SU-DHL-6 (cell line): ENCODE measurements at regions not wholly inside any gene's neighbourhood (a gene's known extent, or its start where the extent isn't known, plus 50 kb on each side); places are given as distances from the start of the nearest gene placed in this dataset.

Experiments
- H2AFZ ChIP-seq: fragments of 200-600 bp; sonication (generic); 2 replicates; pipeline ENCODE4 v1.6.1; 2014; ENCODE audit warnings: low read depth, mild to moderate bottlenecking, moderate library complexity, mixed read lengths, antibody characterized with exemption, low read length; ENCODE audit not compliant: severe bottlenecking
- H3F3A ChIP-seq: fragments of 200-600 bp; shearing (Covaris generic); 2 replicates; pipeline ENCODE4 v1.6.0; 2016; ENCODE audit warnings: antibody characterized with exemption, mild to moderate bottlenecking; ENCODE audit not compliant: insufficient read depth
- H3K27ac ChIP-seq: fragments of 200-600 bp; sonication (generic); 2 replicates; pipeline ENCODE4 v1.5.1; 2016; ENCODE audit warnings: low read depth, mild to moderate bottlenecking, low read length, moderate library complexity, mixed read lengths
- H3K27me3 ChIP-seq: fragments of 200-600 bp; sonication (generic), shearing (Covaris generic); 2 replicates; pipeline ENCODE4 v1.6.0; 2014; ENCODE audit warnings: mild to moderate bottlenecking, low read length
- H3K36me3 ChIP-seq: fragments of 200-600 bp; sonication (generic); 2 replicates; pipeline ENCODE4 v1.6.1; 2014; ENCODE audit warnings: mild to moderate bottlenecking, low read length, mixed read lengths
- H3K4me2 ChIP-seq: fragments of 300-600, 200-600 bp; shearing (Covaris generic), sonication (generic); 2 replicates; pipeline ENCODE4 v1.6.0; 2014; ENCODE audit warnings: low read length, low read depth, mild to moderate bottlenecking; ENCODE audit not compliant: poor library complexity, severe bottlenecking
- H3K4me3 ChIP-seq: fragments of 200-600 bp; sonication (generic); 2 replicates; pipeline ENCODE4 v1.5.1; 2014; ENCODE audit warnings: antibody characterized with exemption, low read length, mild to moderate bottlenecking, mixed read lengths; ENCODE audit not compliant: insufficient read depth, poor library complexity, severe bottlenecking
- H3K79me2 ChIP-seq: fragments of 200-600 bp; sonication (generic); 2 replicates; pipeline ENCODE4 v1.6.1; 2014; ENCODE audit warnings: mild to moderate bottlenecking, low read length, moderate library complexity; ENCODE audit not compliant: insufficient read depth
- H3K9ac ChIP-seq: fragments of 200-600 bp; sonication (generic); 2 replicates; pipeline ENCODE4 v1.7.0; 2014; ENCODE audit warnings: mild to moderate bottlenecking, low read length
- H3K9me2 ChIP-seq: fragments of 200-600 bp; sonication (generic); replicated peaks from 2 replicates; pipeline ENCODE4 v1.6.1; 2014; ENCODE audit warnings: low read length; ENCODE audit not compliant: insufficient read depth
- H3K9me3 ChIP-seq: fragments of 200-600 bp; sonication (generic); 2 replicates; pipeline ENCODE4 v1.6.1; 2014; ENCODE audit warnings: low read length, mixed read lengths; ENCODE audit not compliant: insufficient read depth
- H4K20me1 ChIP-seq: fragments of 200-600 bp; sonication (generic); 2 replicates; pipeline ENCODE4 v1.6.1; 2014; ENCODE audit warnings: low read depth, mild to moderate bottlenecking, antibody characterized with exemption, low read length, moderate library complexity, mixed read lengths
- EZH2phosphoT487 ChIP-seq: fragments of 200-600 bp; sonication (generic), shearing (Covaris generic); conservative IDR thresholded peaks from 2 replicates; pipeline ENCODE4 v1.6.1; 2018; ENCODE audit warnings: mild to moderate bottlenecking, antibody characterized with exemption, low read length, moderate library complexity, mixed read lengths
- TF ChIP-seq, protein P1 (sequence below): fragments of 200-600 bp; sonication (generic); IDR thresholded peaks from one replicate; pipeline ENCODE4 v1.5.1; 2017; ENCODE audit warnings: antibody characterized with exemption, mild to moderate bottlenecking, low read length, moderate library complexity; ENCODE audit not compliant: insufficient read depth, poor library complexity, severe bottlenecking

DNA sequence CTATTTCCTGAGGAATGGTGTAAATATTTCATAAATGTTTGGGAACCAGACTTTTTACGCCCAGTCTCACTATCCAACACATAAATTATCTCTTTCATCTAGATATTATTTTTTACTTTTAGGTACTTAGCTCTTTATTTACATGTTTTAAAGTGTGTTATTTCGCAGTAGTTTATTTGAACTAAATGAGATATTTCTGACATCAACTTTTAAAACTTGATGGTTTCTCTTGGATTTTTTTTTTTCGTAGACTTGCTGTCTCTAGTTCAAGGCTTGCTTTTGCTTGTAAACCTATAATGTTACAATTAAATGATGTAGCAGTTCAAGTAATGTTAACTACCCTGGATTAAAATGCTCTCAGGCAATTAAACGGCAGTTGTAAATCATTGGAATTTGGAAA is 241.7 kb upstream of the PDE3A start:
- Histone ChIP-seq H3K9me3 (no peaks in the 10 kb centered on the region), H3K4me2 (no peak overlapping the region), H3K27ac (no peak overlapping the region), H3F3A (no peaks in the 10 kb centered on the region), H3K4me3 (no peak overlapping the region), H3K9me2 (no peaks in the 10 kb centered on the region), H4K20me1 (no peaks in the 10 kb centered on the region), H3K79me2 (no peaks in the 10 kb centered on the region), H3K36me3 (no peaks in the 10 kb centered on the region), H2AFZ (no peak overlapping the region), H3K27me3 (no peaks in the 10 kb centered on the region), H3K9ac (no peak overlapping the region)
- TF ChIP-seq EZH2phosphoT487, result no peak
- TF ChIP-seq, protein P1, sequence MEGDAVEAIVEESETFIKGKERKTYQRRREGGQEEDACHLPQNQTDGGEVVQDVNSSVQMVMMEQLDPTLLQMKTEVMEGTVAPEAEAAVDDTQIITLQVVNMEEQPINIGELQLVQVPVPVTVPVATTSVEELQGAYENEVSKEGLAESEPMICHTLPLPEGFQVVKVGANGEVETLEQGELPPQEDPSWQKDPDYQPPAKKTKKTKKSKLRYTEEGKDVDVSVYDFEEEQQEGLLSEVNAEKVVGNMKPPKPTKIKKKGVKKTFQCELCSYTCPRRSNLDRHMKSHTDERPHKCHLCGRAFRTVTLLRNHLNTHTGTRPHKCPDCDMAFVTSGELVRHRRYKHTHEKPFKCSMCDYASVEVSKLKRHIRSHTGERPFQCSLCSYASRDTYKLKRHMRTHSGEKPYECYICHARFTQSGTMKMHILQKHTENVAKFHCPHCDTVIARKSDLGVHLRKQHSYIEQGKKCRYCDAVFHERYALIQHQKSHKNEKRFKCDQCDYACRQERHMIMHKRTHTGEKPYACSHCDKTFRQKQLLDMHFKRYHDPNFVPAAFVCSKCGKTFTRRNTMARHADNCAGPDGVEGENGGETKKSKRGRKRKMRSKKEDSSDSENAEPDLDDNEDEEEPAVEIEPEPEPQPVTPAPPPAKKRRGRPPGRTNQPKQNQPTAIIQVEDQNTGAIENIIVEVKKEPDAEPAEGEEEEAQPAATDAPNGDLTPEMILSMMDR, result no peak

DNA sequence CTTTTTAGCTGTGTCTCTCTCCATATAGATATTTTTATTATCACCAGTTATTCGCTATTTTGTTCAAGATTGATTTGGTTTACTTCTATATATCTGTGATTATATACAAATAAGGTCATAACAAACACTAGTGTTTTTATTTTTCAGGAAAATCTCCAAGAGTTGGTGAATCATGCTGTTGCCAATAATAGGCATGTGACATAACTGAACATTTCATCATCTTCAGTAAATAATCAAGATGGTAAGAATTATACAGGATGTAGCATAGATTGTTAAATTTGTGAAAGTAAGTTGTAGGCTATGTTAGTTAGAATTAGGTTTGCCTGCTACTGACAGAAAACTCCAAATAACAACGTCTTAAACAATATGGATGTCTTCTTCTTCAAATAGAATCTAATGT is 240.9 kb upstream of the PDE3A start:
- H3F3A ChIP-seq, result no peaks in the 10 kb centered on the region
- H3K27me3 ChIP-seq, result no peaks in the 10 kb centered on the region
- H3K79me2 ChIP-seq, result no peaks in the 10 kb centered on the region
- H4K20me1 ChIP-seq, result no peaks in the 10 kb centered on the region
- no peak overlapping the region for H3K4me3 ChIP-seq
- H3K27ac ChIP-seq, result no peak overlapping the region
- no peaks in the 10 kb centered on the region for H3K9me3 ChIP-seq
- H2AFZ ChIP-seq, result no peak overlapping the region
- no peaks in the 10 kb centered on the region for H3K36me3 ChIP-seq
- H3K9ac ChIP-seq, result no peak overlapping the region
- no peak overlapping the region for H3K4me2 ChIP-seq
- no peaks in the 10 kb centered on the region for H3K9me2 ChIP-seq
- TF ChIP-seq, protein P1, result no peak
- no peak for TF ChIP-seq EZH2phosphoT487

DNA sequence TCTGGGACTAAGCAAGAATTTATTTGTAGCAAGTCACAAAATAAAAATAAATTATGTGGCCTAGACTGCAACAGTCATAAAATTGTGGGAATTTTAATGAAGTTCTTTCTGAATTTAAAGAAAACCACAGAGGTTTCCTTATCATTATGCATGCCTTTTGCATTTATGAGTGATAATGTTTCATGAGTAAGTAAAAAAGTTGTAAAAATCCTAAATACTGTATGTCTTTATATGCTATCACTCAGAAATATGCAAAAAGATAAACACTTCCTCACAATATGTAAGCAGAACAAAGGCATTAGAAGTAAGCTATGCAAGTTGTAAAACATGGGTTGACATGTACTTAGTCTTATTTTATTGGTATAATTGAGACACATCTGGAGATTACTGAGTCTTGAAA is 239.4 kb upstream of the PDE3A start:
- H3K4me3 ChIP-seq, result no peak overlapping the region
- H3K36me3 ChIP-seq, result no peaks in the 10 kb centered on the region
- no peaks in the 10 kb centered on the region for H3K9me2 ChIP-seq
- no peak overlapping the region for H2AFZ ChIP-seq
- TF ChIP-seq, protein P1, result no peak
- no peak for TF ChIP-seq EZH2phosphoT487
- H3K27me3 ChIP-seq, result no peaks in the 10 kb centered on the region
- no peaks in the 10 kb centered on the region for H3K9me3 ChIP-seq
- H3K9ac ChIP-seq, result no peak overlapping the region
- H3K27ac ChIP-seq, result no peak overlapping the region
- no peaks in the 10 kb centered on the region for H3K79me2 ChIP-seq
- H3K4me2 ChIP-seq, result no peak overlapping the region
- no peaks in the 10 kb centered on the region for H4K20me1 ChIP-seq
- H3F3A ChIP-seq, result no peaks in the 10 kb centered on the region

DNA sequence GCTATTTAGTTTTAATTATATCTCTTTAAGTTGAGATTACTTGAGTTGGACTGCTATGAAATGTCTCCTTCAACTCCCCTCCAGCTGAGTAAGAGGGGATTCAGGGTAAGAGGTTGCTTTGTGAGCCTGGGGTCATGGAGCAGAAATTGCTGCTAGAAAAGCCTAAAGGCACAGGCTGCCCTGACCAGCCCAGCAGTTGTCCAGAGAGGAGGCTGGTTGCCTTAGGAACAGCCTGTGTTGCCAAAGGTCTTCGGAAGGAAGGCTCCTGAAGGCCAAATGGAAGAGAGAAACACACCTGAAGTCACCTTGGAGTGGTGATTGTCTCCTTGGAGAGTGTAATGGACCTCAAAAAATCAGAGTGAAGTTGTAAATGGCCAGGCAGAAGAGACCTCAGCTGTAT is 235.5 kb upstream of the PDE3A start:
- TF ChIP-seq, protein P1, result no peak
- no peak for TF ChIP-seq EZH2phosphoT487
- Histone ChIP-seq H3F3A (no peaks in the 10 kb centered on the region), H2AFZ (no peak overlapping the region), H3K27ac (no peak overlapping the region), H3K4me3 (no peak overlapping the region), H3K9me2 (no peaks in the 10 kb centered on the region), H3K4me2 (no peak overlapping the region), H4K20me1 (no peaks in the 10 kb centered on the region), H3K27me3 (no peaks in the 10 kb centered on the region), H3K9me3 (no peaks in the 10 kb centered on the region), H3K79me2 (no peaks in the 10 kb centered on the region), H3K9ac (no peak overlapping the region), H3K36me3 (no peaks in the 10 kb centered on the region)
